ENCODE measurements at regions not wholly inside any gene's neighbourhood (a gene's known extent, or its start where the extent isn't known, plus 50 kb on each side); places are given as distances from the start of the nearest gene placed in this dataset.

DNA sequence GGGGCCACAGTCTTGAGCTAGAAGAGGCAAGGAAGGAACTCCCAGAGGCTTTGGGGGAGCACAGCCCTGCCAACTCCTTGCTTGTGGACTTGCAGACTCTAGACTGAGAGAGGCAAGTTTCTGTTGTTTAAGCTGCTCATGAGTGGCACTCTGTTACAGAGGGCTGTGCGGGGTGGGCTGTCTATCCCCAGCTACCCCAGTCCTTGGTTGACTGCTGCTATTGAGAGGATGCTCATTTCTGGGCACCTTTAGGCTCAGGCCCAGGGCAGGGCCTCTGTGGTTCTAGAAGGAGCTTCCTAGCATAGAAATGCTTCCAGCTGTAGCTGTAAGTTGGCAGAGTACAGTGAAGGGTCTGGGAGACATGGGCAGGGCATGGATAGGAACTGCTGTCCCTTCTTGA, 151.3 kb upstream of the GGTLC1 start:
- H3K36me3 ChIP-seq (ENCODE audit: control insufficient read depth in 1 of 2, insufficient read depth in 2 of 2, low read length in 2 of 2) = no peaks in the 10 kb centered on the region
- no peak overlapping the region for H3K27ac ChIP-seq (ENCODE audit: low read depth, low read length)
- no peaks in the 10 kb centered on the region for H3K27me3 ChIP-seq (ENCODE audit: control insufficient read depth in 1 of 2, insufficient read depth in 2 of 2, low read length in 2 of 2)
- H3K9ac ChIP-seq (ENCODE audit: low read depth in 1 of 2, low read length in 2 of 2) = no peak overlapping the region
- no peaks in the 10 kb centered on the region for H3K4me1 ChIP-seq (ENCODE audit: control insufficient read depth in 1 of 2, insufficient read depth in 2 of 2, low read length in 2 of 2)
- no peak overlapping the region for H3K4me3 ChIP-seq (ENCODE audit: low read depth in 1 of 2, low read length in 2 of 2)
- H3K9me3 ChIP-seq (ENCODE audit: control insufficient read depth in 1 of 2, low read length in 2 of 2) = no peaks in the 10 kb centered on the region

- Histone ChIP-seq H3K4me3 (ENCODE audit: low read depth in 1 of 2, low read length in 2 of 2) (no peak overlapping the region), H3K36me3 (ENCODE audit: control insufficient read depth in 1 of 2, insufficient read depth in 2 of 2, low read length in 2 of 2) (no peaks in the 10 kb centered on the region), H3K9me3 (ENCODE audit: control insufficient read depth in 1 of 2, low read length in 2 of 2) (no peaks in the 10 kb centered on the region), H3K27me3 (ENCODE audit: control insufficient read depth in 1 of 2, insufficient read depth in 2 of 2, low read length in 2 of 2) (no peaks in the 10 kb centered on the region), H3K4me1 (ENCODE audit: control insufficient read depth in 1 of 2, insufficient read depth in 2 of 2, low read length in 2 of 2) (no peaks in the 10 kb centered on the region), H3K9ac (ENCODE audit: low read depth in 1 of 2, low read length in 2 of 2) (no peak overlapping the region), H3K27ac (ENCODE audit: low read depth, low read length) (no peak overlapping the region)
These were observed 150.4 kb upstream of the GGTLC1 start for GRCh38 chr20:24138951-24139350.

- no peak overlapping the region for H3K9ac ChIP-seq (ENCODE audit: low read depth in 1 of 2, low read length in 2 of 2)
- H3K4me1 ChIP-seq (ENCODE audit: control insufficient read depth in 1 of 2, insufficient read depth in 2 of 2, low read length in 2 of 2) = no peaks in the 10 kb centered on the region
- no peak overlapping the region for H3K27ac ChIP-seq (ENCODE audit: low read depth, low read length)
- no peaks in the 10 kb centered on the region for H3K9me3 ChIP-seq (ENCODE audit: control insufficient read depth in 1 of 2, low read length in 2 of 2)
- no peaks in the 10 kb centered on the region for H3K36me3 ChIP-seq (ENCODE audit: control insufficient read depth in 1 of 2, insufficient read depth in 2 of 2, low read length in 2 of 2)
- H3K4me3 ChIP-seq (ENCODE audit: low read depth in 1 of 2, low read length in 2 of 2) = no peak overlapping the region
- no peaks in the 10 kb centered on the region for H3K27me3 ChIP-seq (ENCODE audit: control insufficient read depth in 1 of 2, insufficient read depth in 2 of 2, low read length in 2 of 2)
These were observed 149.7 kb upstream of the GGTLC1 start for GRCh38 chr20:24138196-24138857.

DNA sequence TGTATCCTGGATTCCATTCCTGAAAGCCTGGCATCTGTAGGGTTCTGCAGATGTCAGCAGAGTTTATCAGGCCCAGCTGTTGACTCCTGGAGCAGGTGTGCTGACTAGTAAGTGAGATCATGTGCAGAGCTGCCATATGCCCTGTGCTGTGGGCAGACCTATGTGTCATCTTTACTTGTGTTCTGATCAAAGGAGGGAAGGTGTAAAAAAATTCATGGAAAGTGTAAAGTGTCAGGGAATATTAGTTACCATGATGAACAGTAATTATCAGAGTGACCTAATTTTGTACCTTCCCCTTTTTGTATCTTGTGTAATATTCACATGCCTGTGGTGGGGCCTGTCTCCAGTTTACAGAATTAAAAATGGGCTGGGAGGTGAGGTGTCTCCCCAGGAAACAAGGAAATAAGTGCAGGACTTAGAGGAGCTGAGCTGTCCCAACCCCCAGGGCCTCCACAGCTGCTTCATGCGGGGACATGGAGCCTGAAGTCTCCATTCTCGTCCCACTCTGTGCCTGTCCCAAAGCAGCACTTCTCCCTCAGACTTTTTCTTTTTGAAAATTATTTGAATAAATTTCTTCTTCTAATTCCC, 148.2 kb upstream of the GGTLC1 start:
- Histone ChIP-seq H3K36me3 (ENCODE audit: control insufficient read depth in 1 of 2, insufficient read depth in 2 of 2, low read length in 2 of 2) (no peaks in the 10 kb centered on the region), H3K4me1 (ENCODE audit: control insufficient read depth in 1 of 2, insufficient read depth in 2 of 2, low read length in 2 of 2) (no peaks in the 10 kb centered on the region), H3K4me3 (ENCODE audit: low read depth in 1 of 2, low read length in 2 of 2) (no peak overlapping the region), H3K9me3 (ENCODE audit: control insufficient read depth in 1 of 2, low read length in 2 of 2) (no peaks in the 10 kb centered on the region), H3K27me3 (ENCODE audit: control insufficient read depth in 1 of 2, insufficient read depth in 2 of 2, low read length in 2 of 2) (no peaks in the 10 kb centered on the region), H3K9ac (ENCODE audit: low read depth in 1 of 2, low read length in 2 of 2) (no peak overlapping the region), H3K27ac (ENCODE audit: low read depth, low read length) (no peak overlapping the region)

DNA sequence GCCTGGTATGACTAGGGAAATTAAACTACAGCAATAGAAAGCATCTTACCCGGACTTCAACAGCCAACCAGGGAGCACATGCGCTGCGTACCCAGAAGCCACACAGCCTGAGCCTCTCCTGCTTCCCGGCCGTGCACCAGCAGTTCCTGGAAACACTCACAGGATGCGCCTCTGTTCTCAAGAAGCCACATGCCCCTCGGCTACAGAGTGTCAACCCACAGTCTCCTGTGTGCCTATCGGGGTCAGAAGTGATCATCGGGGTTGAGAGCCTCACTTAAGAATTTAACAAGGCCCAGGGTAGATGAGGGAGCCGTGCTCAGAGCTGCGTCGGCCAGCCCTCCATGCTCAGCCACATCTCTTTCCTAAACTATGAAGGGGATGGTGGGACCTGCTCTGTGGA, 147.2 kb upstream of the GGTLC1 start:
- H3K27ac ChIP-seq (ENCODE audit: low read depth, low read length) = no peak overlapping the region
- H3K36me3 ChIP-seq (ENCODE audit: control insufficient read depth in 1 of 2, insufficient read depth in 2 of 2, low read length in 2 of 2) = no peaks in the 10 kb centered on the region
- H3K4me1 ChIP-seq (ENCODE audit: control insufficient read depth in 1 of 2, insufficient read depth in 2 of 2, low read length in 2 of 2) = no peaks in the 10 kb centered on the region
- no peaks in the 10 kb centered on the region for H3K9me3 ChIP-seq (ENCODE audit: control insufficient read depth in 1 of 2, low read length in 2 of 2)
- H3K9ac ChIP-seq (ENCODE audit: low read depth in 1 of 2, low read length in 2 of 2) = no peak overlapping the region
- no peak overlapping the region for H3K4me3 ChIP-seq (ENCODE audit: low read depth in 1 of 2, low read length in 2 of 2)
- no peaks in the 10 kb centered on the region for H3K27me3 ChIP-seq (ENCODE audit: control insufficient read depth in 1 of 2, insufficient read depth in 2 of 2, low read length in 2 of 2)

DNA sequence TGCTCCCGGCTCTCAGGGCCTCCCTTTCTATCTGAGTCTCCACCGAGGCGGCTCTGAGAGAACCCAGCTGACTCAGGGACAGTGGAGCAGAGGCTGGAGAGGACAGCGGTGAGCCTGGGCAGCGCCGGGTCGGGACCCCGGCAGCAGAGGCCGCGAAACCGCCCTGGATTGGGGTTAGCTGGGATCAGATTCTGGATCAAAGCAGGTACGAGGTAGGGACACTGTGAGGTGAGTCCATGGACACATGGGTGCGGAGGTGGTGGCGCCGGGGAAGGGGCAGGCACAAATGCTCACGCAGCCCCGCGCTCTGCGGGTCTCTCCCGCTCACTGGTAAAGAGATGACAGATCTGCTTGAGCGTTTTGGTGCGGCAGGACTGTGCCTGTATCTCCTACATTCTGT, 146.4 kb upstream of the GGTLC1 start:
- Histone ChIP-seq H3K4me1 (ENCODE audit: control insufficient read depth in 1 of 2, insufficient read depth in 2 of 2, low read length in 2 of 2) (no peaks in the 10 kb centered on the region), H3K9me3 (ENCODE audit: control insufficient read depth in 1 of 2, low read length in 2 of 2) (no peaks in the 10 kb centered on the region), H3K36me3 (ENCODE audit: control insufficient read depth in 1 of 2, insufficient read depth in 2 of 2, low read length in 2 of 2) (no peaks in the 10 kb centered on the region), H3K27me3 (ENCODE audit: control insufficient read depth in 1 of 2, insufficient read depth in 2 of 2, low read length in 2 of 2) (no peaks in the 10 kb centered on the region), H3K27ac (ENCODE audit: low read depth, low read length) (no peak overlapping the region), H3K9ac (ENCODE audit: low read depth in 1 of 2, low read length in 2 of 2) (no peak overlapping the region), H3K4me3 (ENCODE audit: low read depth in 1 of 2, low read length in 2 of 2) (no peak overlapping the region)

DNA sequence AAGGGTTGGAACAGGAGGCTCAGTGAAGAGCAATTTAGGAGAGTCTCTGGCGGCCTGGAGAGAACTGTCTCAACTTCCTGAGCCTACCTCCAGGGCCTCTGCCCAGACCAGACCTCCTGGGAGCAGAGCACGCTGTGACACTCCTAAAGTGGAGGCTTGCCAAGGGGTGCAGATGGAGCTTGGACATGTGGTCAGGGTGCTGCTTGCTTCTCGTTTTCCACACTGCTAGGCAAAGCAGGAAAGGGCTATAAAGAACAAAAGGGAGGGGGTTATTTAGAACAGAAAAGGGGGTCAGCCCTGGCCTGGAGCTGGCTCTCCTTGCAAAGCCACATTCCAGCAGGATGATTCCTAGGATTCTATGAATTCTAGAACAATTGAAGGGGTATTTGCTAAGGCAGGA, 145.7 kb upstream of the GGTLC1 start:
- H3K4me1 ChIP-seq (ENCODE audit: control insufficient read depth in 1 of 2, insufficient read depth in 2 of 2, low read length in 2 of 2) = no peaks in the 10 kb centered on the region
- no peaks in the 10 kb centered on the region for H3K27me3 ChIP-seq (ENCODE audit: control insufficient read depth in 1 of 2, insufficient read depth in 2 of 2, low read length in 2 of 2)
- no peak overlapping the region for H3K4me3 ChIP-seq (ENCODE audit: low read depth in 1 of 2, low read length in 2 of 2)

GRCh38 chr20:24132246-24132645, 143.7 kb upstream of the GGTLC1 start:
- no peaks in the 10 kb centered on the region for H3K27me3 ChIP-seq (ENCODE audit: control insufficient read depth in 1 of 2, insufficient read depth in 2 of 2, low read length in 2 of 2)
- no peak overlapping the region for H3K9ac ChIP-seq (ENCODE audit: low read depth in 1 of 2, low read length in 2 of 2)
- no peaks in the 10 kb centered on the region for H3K36me3 ChIP-seq (ENCODE audit: control insufficient read depth in 1 of 2, insufficient read depth in 2 of 2, low read length in 2 of 2)
- no peaks in the 10 kb centered on the region for H3K4me1 ChIP-seq (ENCODE audit: control insufficient read depth in 1 of 2, insufficient read depth in 2 of 2, low read length in 2 of 2)
- no peak overlapping the region for H3K4me3 ChIP-seq (ENCODE audit: low read depth in 1 of 2, low read length in 2 of 2)
- no peak overlapping the region for H3K27ac ChIP-seq (ENCODE audit: low read depth, low read length)
- no peaks in the 10 kb centered on the region for H3K9me3 ChIP-seq (ENCODE audit: control insufficient read depth in 1 of 2, low read length in 2 of 2)

More for the DNA sequence above, 145.7 kb upstream of the GGTLC1 start:
- no peaks in the 10 kb centered on the region for H3K9me3 ChIP-seq (ENCODE audit: control insufficient read depth in 1 of 2, low read length in 2 of 2)
- no peaks in the 10 kb centered on the region for H3K36me3 ChIP-seq (ENCODE audit: control insufficient read depth in 1 of 2, insufficient read depth in 2 of 2, low read length in 2 of 2)
- no peak overlapping the region for H3K27ac ChIP-seq (ENCODE audit: low read depth, low read length)
- H3K9ac ChIP-seq (ENCODE audit: low read depth in 1 of 2, low read length in 2 of 2) = no peak overlapping the region

DNA sequence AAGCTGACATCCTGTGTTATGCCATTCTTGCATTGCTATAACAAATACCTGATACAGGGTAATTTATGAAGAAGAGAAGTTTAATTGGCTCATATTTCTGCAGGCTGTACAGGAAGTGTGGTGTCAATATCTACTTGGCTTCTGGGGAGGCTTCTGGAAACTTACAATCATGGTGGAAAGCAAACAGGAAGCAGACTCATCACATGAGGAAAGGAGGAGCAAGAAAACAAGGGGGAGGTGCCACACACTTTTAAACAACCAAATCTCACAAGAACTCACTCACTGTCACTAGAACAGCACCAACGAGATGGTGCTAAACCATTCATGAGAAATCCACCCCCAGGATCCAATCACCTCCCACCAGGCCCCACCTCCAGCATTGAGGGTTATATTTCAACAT, 143.1 kb upstream of the GGTLC1 start:
- no peaks in the 10 kb centered on the region for H3K4me1 ChIP-seq (ENCODE audit: control insufficient read depth in 1 of 2, insufficient read depth in 2 of 2, low read length in 2 of 2)
- no peak overlapping the region for H3K4me3 ChIP-seq (ENCODE audit: low read depth in 1 of 2, low read length in 2 of 2)
- no peaks in the 10 kb centered on the region for H3K36me3 ChIP-seq (ENCODE audit: control insufficient read depth in 1 of 2, insufficient read depth in 2 of 2, low read length in 2 of 2)
- no peak overlapping the region for H3K27ac ChIP-seq (ENCODE audit: low read depth, low read length)
- no peaks in the 10 kb centered on the region for H3K27me3 ChIP-seq (ENCODE audit: control insufficient read depth in 1 of 2, insufficient read depth in 2 of 2, low read length in 2 of 2)
- H3K9me3 ChIP-seq (ENCODE audit: control insufficient read depth in 1 of 2, low read length in 2 of 2) = no peaks in the 10 kb centered on the region
- H3K9ac ChIP-seq (ENCODE audit: low read depth in 1 of 2, low read length in 2 of 2) = no peak overlapping the region

DNA sequence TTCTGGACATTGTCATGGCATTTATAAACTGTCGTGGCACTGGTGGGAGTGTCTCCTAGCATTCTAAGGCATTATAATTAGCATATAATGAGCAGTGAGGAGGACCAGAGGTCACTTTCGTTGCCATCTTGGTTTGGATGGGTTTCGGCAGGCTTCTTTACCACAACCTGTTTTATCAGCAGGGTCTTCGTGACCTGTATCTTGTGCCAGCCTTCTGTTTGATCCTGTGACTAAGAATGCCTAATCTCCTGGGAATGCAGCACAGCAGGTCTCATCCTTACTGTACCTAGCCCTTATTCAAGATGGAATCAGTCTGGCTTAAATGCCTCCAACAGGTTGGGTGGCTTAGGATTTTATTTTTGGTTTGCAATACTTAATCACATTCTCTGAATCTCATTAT, 142.7 kb upstream of the GGTLC1 start:
- Histone ChIP-seq H3K4me3 (ENCODE audit: low read depth in 1 of 2, low read length in 2 of 2) (no peak overlapping the region), H3K9ac (ENCODE audit: low read depth in 1 of 2, low read length in 2 of 2) (no peak overlapping the region), H3K4me1 (ENCODE audit: control insufficient read depth in 1 of 2, insufficient read depth in 2 of 2, low read length in 2 of 2) (no peaks in the 10 kb centered on the region), H3K9me3 (ENCODE audit: control insufficient read depth in 1 of 2, low read length in 2 of 2) (no peaks in the 10 kb centered on the region), H3K36me3 (ENCODE audit: control insufficient read depth in 1 of 2, insufficient read depth in 2 of 2, low read length in 2 of 2) (no peaks in the 10 kb centered on the region), H3K27ac (ENCODE audit: low read depth, low read length) (no peak overlapping the region), H3K27me3 (ENCODE audit: control insufficient read depth in 1 of 2, insufficient read depth in 2 of 2, low read length in 2 of 2) (no peaks in the 10 kb centered on the region)

Data from duodenal mucosa (tissue), 2 donors.